Neural crest cell (in vitro differentiated cells): ENCODE measurements at regions not wholly inside any gene's neighbourhood (a gene's known extent, or its start where the extent isn't known, plus 50 kb on each side); places are given as distances from the start of the nearest gene placed in this dataset.
"Not testable (repeated sequence)": the region's sequence is repeated elsewhere in the genome, so short reads cannot be mapped to it uniquely, and the experiment has no call there.

Experiments used
- DNase-seq: peaks from one replicate; pipeline ENCODE4 v3.0.0; 2021; ENCODE audit warnings: low read depth, mixed read lengths, low spot score
- H3K27ac Mint-ChIP-seq: one replicate; pipeline ENCODE4 v1.8.0; 2021; ENCODE audit warnings: mild to moderate bottlenecking, mixed read lengths; ENCODE audit not compliant: unreplicated experiment
- H3K27me3 Mint-ChIP-seq: 2 replicates; pipeline ENCODE4 v1.8.0; 2021; ENCODE audit warnings: low read depth, mild to moderate bottlenecking, mixed read lengths
- H3K36me3 Mint-ChIP-seq: 2 replicates; pipeline ENCODE4 v1.8.0; 2021; ENCODE audit warnings: low read depth, mild to moderate bottlenecking, mixed read lengths
- H3K4me1 Mint-ChIP-seq: 2 replicates; pipeline ENCODE4 v1.8.0; 2021; ENCODE audit warnings: mixed read lengths
- H3K4me3 Mint-ChIP-seq: one replicate; pipeline ENCODE4 v1.8.0; 2021; ENCODE audit warnings: mild to moderate bottlenecking, mixed read lengths
- H3K9me3 Mint-ChIP-seq: 2 replicates; pipeline ENCODE4 v1.8.0; 2021; ENCODE audit warnings: mixed read lengths
- CTCF ChIP-seq: fragments of 200-600 bp; sonication (generic); conservative IDR thresholded peaks from 2 replicates; pipeline ENCODE4 v1.5.0; 2021; ENCODE audit warnings: antibody characterized with exemption, mild to moderate bottlenecking

GRCh38 chr3:128545120-128545752, 52.2 kb upstream of the GATA2 start:
- peaks cover 4% of the 10 kb centered on the region for H3K36me3 Mint-ChIP-seq
- peaks cover 5% of the 10 kb centered on the region for H3K9me3 Mint-ChIP-seq
- TF ChIP-seq CTCF = no peak
- no peak overlapping the region for H3K27ac Mint-ChIP-seq
- peaks cover 4% of the 10 kb centered on the region for H3K4me1 Mint-ChIP-seq
- H3K27me3 Mint-ChIP-seq = peaks cover 9% of the 10 kb centered on the region
- no peak overlapping the region for H3K4me3 Mint-ChIP-seq
- no peak for DNase-seq

DNA sequence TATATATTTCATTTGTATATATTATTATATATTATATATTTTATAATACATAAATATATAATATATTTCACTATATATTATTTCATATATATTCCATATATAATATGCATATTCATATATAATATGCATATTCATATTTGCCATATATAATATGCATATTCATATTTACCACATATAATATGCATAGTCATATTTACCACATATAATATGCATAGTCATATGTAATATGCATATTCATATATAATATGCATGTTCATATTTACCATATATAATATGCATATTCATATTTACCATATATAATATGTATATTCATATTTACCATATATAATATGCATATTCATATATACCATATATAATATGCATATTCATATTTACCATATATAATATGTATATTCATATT, 51.2 kb upstream of the GATA2 start:
- no peak for TF ChIP-seq CTCF
- H3K9me3 Mint-ChIP-seq = peaks cover 5% of the 10 kb centered on the region
- H3K27ac Mint-ChIP-seq = no peak overlapping the region
- peaks cover 4% of the 10 kb centered on the region for H3K36me3 Mint-ChIP-seq
- no peak for DNase-seq
- peaks cover 3% of the 10 kb centered on the region for H3K4me1 Mint-ChIP-seq
- H3K27me3 Mint-ChIP-seq = peaks cover 13% of the 10 kb centered on the region
- no peak overlapping the region for H3K4me3 Mint-ChIP-seq

DNA sequence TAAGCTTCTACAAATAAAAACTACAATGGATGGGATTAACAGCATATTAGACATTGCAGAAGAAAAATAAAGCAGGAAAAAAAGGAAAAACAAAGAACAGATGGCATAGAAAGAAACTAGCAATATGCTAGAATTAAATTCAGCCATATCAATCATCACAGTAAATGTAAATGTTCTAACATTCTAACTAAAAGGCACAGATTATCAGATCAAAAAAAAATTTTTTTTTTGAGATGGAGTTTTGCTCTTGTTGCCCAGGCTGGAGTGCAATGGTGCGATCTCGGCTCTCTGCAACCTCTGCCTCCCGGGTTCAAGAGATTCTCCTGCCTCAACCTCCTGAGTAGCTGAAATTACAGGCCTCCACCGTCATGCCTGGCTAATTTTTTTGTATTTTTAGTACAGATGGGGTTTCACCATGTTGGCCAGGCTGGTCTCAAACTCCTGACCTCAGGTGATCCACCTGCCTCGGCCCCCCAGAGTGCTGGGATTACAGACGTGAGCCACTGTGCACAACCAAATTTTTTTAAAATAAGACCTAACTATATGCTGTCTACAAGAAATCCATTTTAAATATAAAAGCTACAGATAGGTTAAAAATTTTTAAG, 50.7 kb upstream of the GATA2 start:
- not testable (repeated sequence) for H3K4me1 Mint-ChIP-seq, H3K9me3 Mint-ChIP-seq, H3K4me3 Mint-ChIP-seq, DNase-seq, H3K36me3 Mint-ChIP-seq, H3K27ac Mint-ChIP-seq
- peaks cover 13% of the 10 kb centered on the region for H3K27me3 Mint-ChIP-seq
